ENCODE measurements at regions not wholly inside any gene's neighbourhood (a gene's known extent, or its start where the extent isn't known, plus 50 kb on each side); places are given as distances from the start of the nearest gene placed in this dataset.

- Histone ChIP-seq H3K18ac (ENCODE audit: extremely low read depth, low read length) (no peak overlapping the region), H3K79me2 (ENCODE audit: control insufficient read depth in 1 of 2, insufficient read depth in 2 of 2, low read length in 2 of 2) (no peaks in the 10 kb centered on the region), H3K9ac (replicated peaks in 1 of 4; ENCODE audit: extremely low read depth in 1 of 4, low read depth in 3 of 4, low read length in 3 of 4) (no peak overlapping the region), H3K9me3 (ENCODE audit: insufficient read depth in 2 of 2, low read depth in 1 of 2, low read length in 1 of 2) (peaks cover 0 to 23% of the 10 kb centered on the region in 2 experiments), H2BK5ac (ENCODE audit: low read depth, low read length) (no peak overlapping the region), H2AFZ (ENCODE audit: low read length) (no peak overlapping the region), H2BK120ac (replicated peaks; ENCODE audit: low read depth, low read length) (no peak overlapping the region), H3K23me2 (ENCODE audit: low read depth, low read length) (no peaks in the 10 kb centered on the region), H2BK20ac (ENCODE audit: low read length) (no peak overlapping the region), H3K4me2 (ENCODE audit: insufficient read depth in 1 of 2, low read depth in 2 of 2, low read length in 2 of 2) (no peak overlapping the region), H3K4ac (replicated peaks; ENCODE audit: insufficient read length, low read depth, low read length) (no peak overlapping the region), H3K23ac (ENCODE audit: insufficient read length) (no peak overlapping the region), H4K20me1 (replicated peaks in 1 of 2; ENCODE audit: control insufficient read depth in 1 of 2, insufficient read depth in 2 of 2, low read length in 2 of 2) (no peaks in the 10 kb centered on the region), H3K4me3 (ENCODE audit: extremely low read depth in 1 of 4, insufficient read depth in 2 of 4, low read depth in 3 of 4, low read length in 4 of 4) (no peak overlapping the region), H3K56ac (replicated peaks; ENCODE audit: insufficient read length, low read depth, low read length) (no peak overlapping the region), H3K79me1 (ENCODE audit: low read depth, low read length) (no peaks in the 10 kb centered on the region), H4K5ac (ENCODE audit: insufficient read length, low read depth, low read length) (no peak overlapping the region), H3K27ac (ENCODE audit: low read depth, low read length) (no peak overlapping the region), H3K27me3 (replicated peaks in 1 of 4; ENCODE audit: control insufficient read depth in 3 of 4, extremely low read depth in 1 of 4, insufficient read depth in 3 of 4, low read length in 3 of 4) (no peaks in the 10 kb centered on the region), H2BK12ac (ENCODE audit: low read depth, low read length) (no peak overlapping the region), H2AK5ac (ENCODE audit: low read depth, low read length) (no peak overlapping the region), H4K8ac (ENCODE audit: extremely low read depth, insufficient read depth, low read length) (no peak overlapping the region), H3K14ac (ENCODE audit: insufficient read length) (no peak overlapping the region), H3K4me1 (replicated peaks in 1 of 4; ENCODE audit: control insufficient read depth in 3 of 4, insufficient read depth in 4 of 4, low read length in 3 of 4) (no peaks in the 10 kb centered on the region), H2BK15ac (ENCODE audit: low read length) (no peak overlapping the region), H3K36me3 (ENCODE audit: control insufficient read depth in 2 of 4, insufficient read depth in 4 of 4, low read length in 3 of 4) (no peaks in the 10 kb centered on the region), H4K91ac (replicated peaks; ENCODE audit: insufficient read length, low read length) (no peak overlapping the region)
- ChIA-PET CTCF (ENCODE audit: partially characterized antibody) (no interaction called here), POLR2A (ENCODE audit: partially characterized antibody) (no interaction called here)
- FAIRE-seq (no peak), DNase-seq (ENCODE audit: low read depth in 1 of 2, low spot score in 2 of 2) (no peak)
- TF ChIP-seq CREB1 (IDR thresholded peaks at IDR 0.05), result no peak
- no peak for TF ChIP-seq RFX5 (IDR thresholded peaks at IDR 0.05; ENCODE audit: borderline replicate concordance, low read depth, low read length)
Observed at GRCh38 chr9:99681113-99681512, 140.6 kb upstream of the NR4A3 start.
